K562 (cell line): ENCODE measurements at regions not wholly inside any gene's neighbourhood (a gene's known extent, or its start where the extent isn't known, plus 50 kb on each side); places are given as distances from the start of the nearest gene placed in this dataset.

Source experiments
- BRF1 ChIP-seq: IDR thresholded peaks from 3 replicates; pipeline ENCODE4 v1.6.1; 2011; ENCODE audit warnings: borderline replicate concordance, mild to moderate bottlenecking; ENCODE audit not compliant: insufficient read length; ENCODE audit errors: extremely low read depth
- JUN ChIP-seq, 2 experiments: sonication (generic) in 1 of 2; formaldehyde crosslinking in 1 of 2; IDR thresholded peaks; 2 replicates each; pipeline versions ENCODE4 v1.6.1 to v1.8.0; 2012 to 2022; ENCODE audit warnings: borderline replicate concordance in 2 of 2, mild to moderate bottlenecking in 2 of 2, improper control_type of control experiment in 1 of 2, low read depth in 1 of 2, low read length in 1 of 2, missing genetic modification reagents in 1 of 2
- KDM2B ChIP-seq: fragments of 250-450 bp; sonication (Bioruptor Pico); IDR thresholded peaks from 2 replicates; pipeline ENCODE4 v1.8.0; 2021; ENCODE audit warnings: mild to moderate bottlenecking, moderate library complexity
- POLR2AphosphoS5 ChIP-seq: IDR thresholded peaks from 2 replicates; pipeline ENCODE4 v1.6.1; 2011; ENCODE audit warnings: mild to moderate bottlenecking, low read depth, low read length, moderate library complexity; ENCODE audit not compliant: control insufficient read depth, insufficient read depth
- RFX5 ChIP-seq: IDR thresholded peaks from 2 replicates; pipeline ENCODE4 v1.6.1; 2011; ENCODE audit warnings: low read depth, mild to moderate bottlenecking, improper control_type of control experiment, low read length
- U2AF1 ChIP-seq: fragments of 200-400 bp; formaldehyde crosslinking; optimal IDR thresholded peaks from 2 replicates; pipeline ENCODE3; 2017; ENCODE audit warnings: mild to moderate bottlenecking, low read depth, low read length, moderate library complexity
- ZNF232 ChIP-seq: sonication (generic); formaldehyde crosslinking; IDR thresholded peaks from 2 replicates; pipeline ENCODE4 v1.8.0; 2022; ENCODE audit warnings: mild to moderate bottlenecking, missing genetic modification reagents
- TF ChIP-seq, protein P1 (sequence below): sonication (generic); formaldehyde crosslinking; IDR thresholded peaks from 2 replicates; pipeline ENCODE4 v1.8.0; 2022; ENCODE audit warnings: mild to moderate bottlenecking, missing genetic modification reagents
- TF ChIP-seq, protein P2 (sequence below), 3 experiments: IDR thresholded peaks in 2 of 3; conservative IDR thresholded peaks in 1 of 3; 2 replicates each; pipeline ENCODE4 v1.5.1; 2011 to 2012; ENCODE audit warnings: low read length in 3 of 3, mild to moderate bottlenecking in 3 of 3, control low read depth in 2 of 3, improper control_type of control experiment in 1 of 3, inconsistent platforms in 1 of 3, low read depth in 1 of 3, mixed read lengths in 1 of 3, moderate library complexity in 1 of 3; ENCODE audit not compliant: insufficient read depth in 2 of 3

DNA sequence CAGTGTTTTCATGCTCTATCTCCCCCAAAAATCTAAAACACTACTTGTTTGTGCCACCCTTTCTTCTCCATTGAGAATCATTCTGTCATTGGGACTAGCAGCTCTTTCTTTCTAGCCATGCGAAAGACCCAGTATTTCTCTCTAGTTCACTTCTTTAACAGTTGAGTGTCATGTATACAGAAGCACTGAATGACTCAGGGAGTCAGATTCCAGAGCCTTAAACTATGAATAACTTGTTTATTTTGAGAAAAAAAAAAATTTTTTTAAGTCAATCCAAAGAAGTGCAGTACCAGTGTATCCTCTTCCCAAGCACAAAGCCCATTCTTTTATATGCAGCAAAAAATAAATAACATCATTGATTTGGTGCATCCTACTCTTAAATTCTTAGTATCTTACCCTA lies 415.4 kb upstream of the GRAMD2B start:
- TF ChIP-seq, protein P1, sequence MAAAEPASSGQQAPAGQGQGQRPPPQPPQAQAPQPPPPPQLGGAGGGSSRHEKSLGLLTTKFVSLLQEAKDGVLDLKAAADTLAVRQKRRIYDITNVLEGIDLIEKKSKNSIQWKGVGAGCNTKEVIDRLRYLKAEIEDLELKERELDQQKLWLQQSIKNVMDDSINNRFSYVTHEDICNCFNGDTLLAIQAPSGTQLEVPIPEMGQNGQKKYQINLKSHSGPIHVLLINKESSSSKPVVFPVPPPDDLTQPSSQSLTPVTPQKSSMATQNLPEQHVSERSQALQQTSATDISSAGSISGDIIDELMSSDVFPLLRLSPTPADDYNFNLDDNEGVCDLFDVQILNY (CRISPR knock-in tag): no peak
- TF ChIP-seq ZNF232 (CRISPR knock-in tag) (no peak), JUN (IDR thresholded peaks at IDR 0.05; ENCODE audit: borderline replicate concordance, low read depth, low read length) (no peak), JUN (CRISPR knock-in tag; IDR thresholded peaks at IDR 0.05; ENCODE audit: borderline replicate concordance) (no peak), U2AF1 (no peak), RFX5 (no peak), POLR2AphosphoS5 (no peak), BRF1 (no peak), KDM2B (CRISPR knock-in tag) (no peak)
- TF ChIP-seq, protein P2, sequence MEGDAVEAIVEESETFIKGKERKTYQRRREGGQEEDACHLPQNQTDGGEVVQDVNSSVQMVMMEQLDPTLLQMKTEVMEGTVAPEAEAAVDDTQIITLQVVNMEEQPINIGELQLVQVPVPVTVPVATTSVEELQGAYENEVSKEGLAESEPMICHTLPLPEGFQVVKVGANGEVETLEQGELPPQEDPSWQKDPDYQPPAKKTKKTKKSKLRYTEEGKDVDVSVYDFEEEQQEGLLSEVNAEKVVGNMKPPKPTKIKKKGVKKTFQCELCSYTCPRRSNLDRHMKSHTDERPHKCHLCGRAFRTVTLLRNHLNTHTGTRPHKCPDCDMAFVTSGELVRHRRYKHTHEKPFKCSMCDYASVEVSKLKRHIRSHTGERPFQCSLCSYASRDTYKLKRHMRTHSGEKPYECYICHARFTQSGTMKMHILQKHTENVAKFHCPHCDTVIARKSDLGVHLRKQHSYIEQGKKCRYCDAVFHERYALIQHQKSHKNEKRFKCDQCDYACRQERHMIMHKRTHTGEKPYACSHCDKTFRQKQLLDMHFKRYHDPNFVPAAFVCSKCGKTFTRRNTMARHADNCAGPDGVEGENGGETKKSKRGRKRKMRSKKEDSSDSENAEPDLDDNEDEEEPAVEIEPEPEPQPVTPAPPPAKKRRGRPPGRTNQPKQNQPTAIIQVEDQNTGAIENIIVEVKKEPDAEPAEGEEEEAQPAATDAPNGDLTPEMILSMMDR (IDR thresholded peaks at IDR 0.05 in 2 of 3, conservative IDR thresholded peaks at IDR 0.05 in 1 of 3; ENCODE audit: insufficient read depth in 2 of 3, low read depth in 1 of 3, low read length in 3 of 3): no peak
